ENCODE measurements at regions not wholly inside any gene's neighbourhood (a gene's known extent, or its start where the extent isn't known, plus 50 kb on each side); places are given as distances from the start of the nearest gene placed in this dataset.
"Not testable (repeated sequence)": the region's sequence is repeated elsewhere in the genome, so short reads cannot be mapped to it uniquely, and the experiment has no call there.

DNA sequence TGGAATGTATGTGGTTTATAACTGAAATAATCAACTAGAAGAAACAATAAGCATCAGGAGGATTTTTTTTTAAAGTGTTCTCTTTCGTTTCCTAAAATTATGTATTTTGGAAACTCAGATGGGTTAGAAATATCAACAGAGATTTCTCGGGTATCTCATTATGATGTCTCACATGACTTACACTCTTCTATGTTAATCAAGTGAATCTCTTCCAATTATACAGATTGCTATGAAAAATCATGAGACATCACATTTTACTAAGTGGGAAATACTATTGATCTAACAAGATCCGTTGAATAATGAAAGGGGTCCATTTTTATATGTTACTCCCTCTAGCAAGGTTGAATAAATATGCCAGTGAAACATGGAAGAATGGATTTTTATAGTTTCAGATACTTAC lies 54.7 kb upstream of the NRIP1 start:
- no peak for DNase-seq (ENCODE audit: low spot score)

DNA sequence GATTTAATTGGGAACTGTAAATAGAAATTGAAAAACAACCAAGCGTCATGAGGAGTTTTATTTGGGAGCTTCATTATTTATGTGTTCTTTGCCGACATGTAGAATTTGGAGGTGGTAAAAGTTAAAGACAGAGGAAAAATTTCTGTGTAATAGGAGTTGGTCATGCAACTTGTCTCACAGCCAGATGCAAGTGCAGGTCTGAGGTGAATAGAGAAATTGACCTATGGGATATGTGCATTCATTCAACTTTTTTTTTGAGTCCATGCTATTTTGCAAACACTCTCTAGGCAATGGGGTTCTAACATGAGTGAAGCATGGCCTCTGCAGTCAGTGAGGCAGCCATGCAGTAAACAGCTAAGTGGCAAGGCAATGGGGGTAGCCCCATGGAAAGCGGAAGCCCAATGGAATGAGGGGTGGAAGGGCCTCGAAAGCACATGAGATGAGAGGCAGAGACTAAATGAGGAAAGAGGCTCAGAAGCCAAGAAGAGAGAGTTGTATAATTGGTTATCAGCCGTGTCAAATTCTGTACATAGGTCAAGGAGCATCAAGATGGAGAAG lies 56.4 kb upstream of the NRIP1 start:
- no peak for DNase-seq (ENCODE audit: low spot score)

DNA sequence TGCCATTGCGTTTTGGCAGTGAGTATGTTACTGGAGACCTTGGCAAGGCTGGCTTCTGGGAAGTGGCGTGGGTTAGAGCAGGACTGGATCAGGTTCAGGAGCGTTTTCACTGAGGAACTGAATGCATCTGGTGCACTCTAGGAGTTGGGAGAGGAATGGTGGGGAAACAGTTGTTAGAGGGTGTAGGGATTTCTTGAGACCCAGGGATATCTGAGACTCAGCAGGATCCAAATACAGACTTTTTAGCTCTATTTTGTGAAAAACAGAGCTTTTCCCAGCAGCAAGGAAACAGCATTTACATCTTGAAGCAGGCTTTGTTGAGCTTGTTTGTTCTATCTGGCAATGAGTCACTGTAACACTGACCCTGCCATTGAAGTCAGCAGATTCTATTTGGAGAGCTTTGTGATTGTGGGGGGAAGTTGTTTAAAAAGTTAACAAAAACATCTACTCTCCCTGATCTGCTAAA lies 56.9 kb upstream of the NRIP1 start:
- peak; percentile 42 for DNase-seq (ENCODE audit: low spot score)

DNA sequence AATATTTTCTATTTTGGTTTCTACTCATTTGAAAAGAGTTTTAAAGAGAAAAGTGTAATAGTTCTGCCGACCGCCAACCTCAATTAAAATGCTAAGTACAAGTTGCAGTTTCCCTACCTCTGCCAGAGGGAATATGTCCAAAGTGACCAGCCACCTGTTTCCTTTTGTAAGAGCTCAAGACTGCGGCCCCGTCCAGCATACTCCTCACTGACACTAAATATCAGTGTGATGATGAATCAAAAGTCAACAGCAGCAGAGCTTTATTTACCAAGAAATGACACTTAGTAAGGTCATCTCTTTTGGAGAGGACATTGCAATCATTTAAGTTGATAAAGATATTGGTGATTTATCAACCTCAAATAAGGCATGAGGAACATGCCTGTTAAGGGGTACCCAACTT lies 57.4 kb upstream of the NRIP1 start:
- DNase-seq (ENCODE audit: low spot score): no peak

DNA sequence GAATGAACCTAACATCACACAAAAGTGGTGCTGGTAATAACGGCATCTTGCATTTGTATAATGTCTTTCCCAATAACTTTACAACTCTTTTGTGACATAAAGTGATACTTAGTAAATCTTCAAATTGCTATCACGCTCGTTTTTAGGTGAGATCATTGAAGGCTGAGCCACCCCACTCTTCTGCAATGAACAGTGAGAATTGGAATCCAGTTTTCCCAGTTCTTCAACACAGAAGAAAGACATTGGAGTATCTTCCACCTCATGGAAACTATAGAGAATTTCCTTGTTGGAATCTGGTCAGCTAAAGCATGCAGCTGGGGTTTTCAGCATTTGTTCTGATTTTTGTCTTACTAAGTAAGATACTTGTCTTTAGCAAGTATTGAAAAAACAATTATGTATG lies 59.9 kb upstream of the NRIP1 start:
- no peak for DNase-seq (ENCODE audit: low spot score)

DNA sequence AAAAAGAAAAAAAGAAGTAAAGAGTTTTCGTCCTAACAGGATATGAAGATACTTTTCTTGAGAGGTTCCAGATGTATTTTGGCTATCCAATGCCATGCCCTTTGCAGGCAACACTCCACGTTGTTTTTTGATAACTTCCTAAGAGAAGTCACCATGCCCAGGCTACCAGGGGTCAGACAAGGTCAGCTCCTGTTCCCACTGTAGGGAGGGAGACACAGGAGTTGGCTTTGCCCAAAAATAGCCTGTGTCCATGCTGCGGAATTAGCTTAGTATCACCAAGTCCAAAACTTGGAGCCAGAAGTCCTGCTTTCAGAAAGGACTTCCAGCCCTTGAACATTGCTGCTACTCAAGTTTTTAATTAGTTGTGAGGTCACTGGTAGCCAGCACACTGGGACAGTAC lies 62.1 kb upstream of the NRIP1 start:
- DNase-seq (ENCODE audit: low spot score): no peak

DNA sequence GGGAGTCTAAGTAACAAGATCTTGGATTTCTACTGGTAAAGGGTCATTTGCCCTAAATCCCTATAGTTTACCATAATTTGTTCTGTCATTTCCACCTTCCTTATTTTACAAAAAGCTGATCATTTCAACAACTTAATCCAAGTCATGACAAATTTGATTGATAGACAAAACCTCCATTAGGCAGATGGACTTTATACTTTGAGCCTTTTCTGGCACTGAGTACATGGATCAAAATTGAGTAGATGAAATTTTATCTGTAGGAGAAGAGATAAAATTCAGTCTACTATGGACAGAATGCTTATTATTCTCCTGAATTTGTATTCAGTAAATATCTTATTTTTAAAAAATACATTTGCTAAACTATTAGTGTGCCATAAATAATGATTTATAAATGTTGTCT lies 62.6 kb upstream of the NRIP1 start:
- no peak for DNase-seq (ENCODE audit: low spot score)

DNA sequence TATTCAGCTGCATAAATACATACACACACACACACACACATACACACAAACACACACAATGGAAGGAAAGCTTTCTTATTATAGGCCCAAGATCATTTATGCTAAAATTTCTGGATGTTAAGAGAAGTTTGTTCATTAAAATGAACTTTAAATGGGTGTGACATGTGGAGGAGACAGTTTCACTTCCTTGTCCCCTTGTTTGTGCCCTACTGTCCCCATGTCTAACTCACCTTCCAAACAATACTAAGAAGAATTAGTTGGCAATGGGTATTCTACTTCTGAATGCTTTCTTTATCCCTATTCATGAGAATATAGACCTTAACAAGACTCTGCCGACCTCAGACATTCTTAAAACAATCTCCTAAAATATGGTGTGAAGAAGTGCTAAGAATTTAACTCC lies 63.5 kb upstream of the NRIP1 start:
- no peak for DNase-seq (ENCODE audit: low spot score)

DNA sequence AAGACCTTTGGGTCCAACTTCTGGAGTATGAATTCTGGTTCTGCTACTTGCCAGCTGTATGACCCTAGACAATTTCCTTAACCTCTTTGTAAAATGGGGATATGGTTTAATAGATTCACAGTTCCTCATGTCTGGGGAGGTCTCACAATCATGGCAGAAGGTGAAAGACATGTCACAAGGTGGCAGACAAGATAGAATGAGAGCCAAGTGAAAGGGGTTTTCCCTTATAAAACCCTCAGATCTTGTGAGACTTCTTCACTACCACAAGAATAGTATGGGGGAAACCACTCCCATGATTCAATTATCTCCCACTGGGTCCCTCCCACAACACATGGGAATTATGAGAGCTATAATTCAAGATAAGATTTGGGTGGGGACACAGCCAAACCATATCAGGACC lies 63.9 kb upstream of the NRIP1 start:
- DNase-seq (ENCODE audit: low spot score): not testable (repeated sequence)

DNA sequence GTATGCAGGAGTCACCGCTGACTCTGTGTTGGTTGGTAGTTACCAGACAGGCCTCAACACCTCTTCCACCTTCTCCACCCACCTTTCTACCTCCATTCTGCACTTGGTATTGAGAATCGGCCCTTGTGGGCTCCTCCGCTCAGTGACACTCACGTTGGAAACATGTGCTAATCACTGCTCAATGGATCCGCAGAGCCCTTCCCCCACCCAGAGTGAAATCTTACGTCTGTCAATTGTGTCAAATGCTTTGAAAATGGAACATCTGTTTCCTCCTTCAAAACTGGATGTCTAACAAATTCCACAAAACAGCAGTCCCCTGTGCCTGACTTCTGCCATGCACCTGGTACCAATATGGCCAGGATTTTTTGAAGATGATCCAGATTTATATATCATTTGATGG lies 65.5 kb upstream of the NRIP1 start:
- no peak for DNase-seq (ENCODE audit: low spot score)

DNA sequence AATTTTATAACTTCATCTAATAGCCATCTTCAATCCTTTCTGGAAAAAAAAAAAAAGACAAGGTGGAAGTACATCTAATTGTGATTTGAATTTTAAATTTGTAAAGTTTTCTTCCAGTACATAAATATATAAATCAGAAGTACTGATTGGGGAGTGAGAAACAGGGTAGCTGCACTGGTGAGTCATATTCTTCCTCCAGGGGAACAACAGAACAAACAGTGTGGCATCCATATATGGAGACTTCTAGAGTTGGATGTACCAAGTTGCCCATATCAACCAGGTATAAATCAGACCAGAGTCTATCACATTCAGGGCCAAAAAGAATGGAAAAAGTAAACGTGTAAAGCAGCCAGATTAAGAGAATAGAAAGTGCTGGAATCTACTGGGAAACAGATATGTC lies 66.0 kb upstream of the NRIP1 start:
- no peak for DNase-seq (ENCODE audit: low spot score)

DNA sequence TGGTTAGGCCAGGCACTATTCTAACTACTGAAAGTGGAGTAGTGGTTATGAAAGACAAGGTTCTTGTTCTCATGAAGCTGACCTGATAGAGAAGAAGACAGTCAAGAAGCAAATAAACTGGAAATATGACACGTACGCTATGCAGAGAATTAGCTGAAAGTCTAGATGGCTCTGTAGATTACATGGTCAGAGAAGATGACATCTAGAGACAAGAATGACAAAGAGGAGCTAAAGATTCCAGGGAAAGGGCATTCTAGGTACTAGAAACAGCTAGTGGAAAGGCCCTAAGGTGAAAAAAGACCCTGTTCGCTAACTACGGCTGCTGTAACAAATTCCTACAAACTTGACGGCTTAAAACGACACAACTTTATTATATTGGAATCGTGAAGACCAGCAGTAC lies 68.0 kb upstream of the NRIP1 start:
- no peak for DNase-seq (ENCODE audit: low spot score)

DNA sequence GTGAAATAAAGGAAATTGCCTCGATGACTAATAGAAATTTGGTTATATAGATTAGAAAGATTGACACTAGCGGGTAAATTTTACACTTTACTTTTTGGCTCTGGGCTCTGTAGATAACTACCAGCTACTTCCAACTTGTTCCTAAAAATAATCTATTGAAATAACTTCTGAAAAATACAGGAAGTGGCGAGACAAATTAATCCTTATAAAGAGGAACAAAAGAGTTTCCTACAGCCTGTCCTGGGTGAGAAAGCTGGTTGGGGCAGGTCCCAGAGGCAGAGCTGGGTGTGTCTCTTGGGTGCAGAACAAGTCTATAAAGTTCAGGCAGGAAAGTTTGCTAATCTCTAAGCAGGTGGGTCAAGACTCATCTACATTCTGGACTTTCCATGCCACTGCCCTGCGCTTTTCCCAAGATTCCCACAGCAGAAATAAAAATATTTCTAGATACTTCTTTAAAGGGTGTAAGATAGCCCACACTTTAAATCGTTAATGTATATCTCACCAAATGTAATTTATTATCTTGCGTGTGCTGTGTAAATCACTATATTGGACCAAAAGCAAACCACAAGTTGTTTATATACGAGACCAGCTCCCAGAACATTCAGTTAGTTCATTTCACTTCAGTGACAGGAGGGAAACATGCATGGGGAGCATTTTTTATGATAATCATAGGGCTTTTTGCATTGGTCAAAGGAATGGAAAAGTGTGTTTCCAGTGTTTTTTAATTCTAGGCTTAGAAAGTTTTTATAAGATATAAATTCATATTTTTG lies 70.1 kb upstream of the NRIP1 start:
- no peak for DNase-seq (ENCODE audit: low spot score)

DNA sequence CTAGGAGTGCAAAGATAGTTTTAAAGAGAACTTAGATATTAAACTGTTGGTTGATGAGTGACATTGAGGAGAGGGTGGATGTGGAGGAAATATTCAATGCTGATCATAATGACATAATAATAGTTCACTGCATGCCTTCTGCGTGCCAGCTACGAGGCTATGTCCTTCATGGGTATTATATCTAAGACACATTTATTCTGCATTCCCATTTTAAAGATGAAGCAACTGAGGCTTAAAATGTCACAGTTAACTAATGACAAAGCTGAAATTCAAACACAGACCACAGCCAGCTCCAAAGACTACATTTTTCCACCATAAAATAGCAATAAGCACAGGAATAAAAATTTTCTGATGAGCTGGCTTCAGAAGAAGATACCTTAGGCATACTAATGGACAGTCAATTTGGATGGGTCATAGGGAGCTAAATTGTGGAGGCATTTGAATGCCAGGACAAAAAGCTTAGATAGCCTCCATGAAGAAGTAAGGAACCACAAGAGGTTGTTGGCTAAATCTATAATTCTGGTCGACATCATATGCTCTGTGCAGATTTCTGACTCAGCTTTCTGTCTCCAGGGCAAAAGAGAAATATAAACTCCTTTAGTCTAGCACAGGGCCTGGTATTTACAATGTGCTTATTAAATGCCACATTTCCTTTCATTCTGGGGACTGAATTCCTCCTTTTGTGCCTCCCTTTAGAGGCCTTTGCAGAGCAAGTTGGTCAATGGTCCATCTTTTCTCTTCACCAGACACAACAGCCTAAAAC lies 71.2 kb upstream of the NRIP1 start:
- no peak for DNase-seq (ENCODE audit: low spot score)

DNA sequence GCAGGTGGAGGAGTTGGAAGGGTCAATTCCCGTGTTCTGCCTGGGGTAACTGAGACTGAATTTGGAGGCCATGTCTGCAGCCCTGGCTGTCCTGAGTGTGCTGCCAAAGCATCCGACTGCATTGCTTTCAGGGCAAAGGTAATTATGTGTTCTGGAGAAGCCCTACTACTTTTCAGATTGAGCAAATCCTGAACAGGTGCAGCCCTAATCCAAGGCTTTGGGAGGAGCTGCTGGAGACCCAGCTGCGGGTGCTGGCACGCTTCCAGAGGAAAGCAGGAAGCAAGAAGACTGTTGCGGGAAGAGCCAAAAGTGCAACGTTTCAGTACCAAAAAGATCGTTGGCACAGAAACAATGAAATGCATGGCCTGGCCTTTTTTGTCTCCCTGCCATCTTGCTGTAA lies 73.7 kb upstream of the NRIP1 start:
- DNase-seq (ENCODE audit: low spot score): no peak

DNA sequence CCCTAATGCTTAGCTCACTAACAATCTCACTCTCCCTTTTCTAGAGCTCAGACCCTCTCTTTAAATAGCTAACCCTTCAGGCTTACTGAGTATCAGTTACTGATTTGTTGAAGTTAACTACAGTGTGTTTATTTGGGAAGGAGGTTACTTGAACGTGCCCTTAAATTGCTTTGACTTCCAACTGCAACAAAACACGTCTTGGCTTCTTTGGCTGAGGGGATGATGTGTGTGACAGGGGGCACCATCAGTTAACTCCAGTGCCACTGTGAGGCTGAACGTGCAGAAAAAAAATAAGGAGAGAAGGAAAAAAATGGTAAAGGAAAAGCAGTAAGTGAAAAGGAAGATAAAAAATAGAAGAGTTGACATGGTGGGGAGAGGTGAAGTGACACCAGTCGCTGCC lies 75.1 kb upstream of the NRIP1 start:
- no peak for DNase-seq (ENCODE audit: low spot score)

DNA sequence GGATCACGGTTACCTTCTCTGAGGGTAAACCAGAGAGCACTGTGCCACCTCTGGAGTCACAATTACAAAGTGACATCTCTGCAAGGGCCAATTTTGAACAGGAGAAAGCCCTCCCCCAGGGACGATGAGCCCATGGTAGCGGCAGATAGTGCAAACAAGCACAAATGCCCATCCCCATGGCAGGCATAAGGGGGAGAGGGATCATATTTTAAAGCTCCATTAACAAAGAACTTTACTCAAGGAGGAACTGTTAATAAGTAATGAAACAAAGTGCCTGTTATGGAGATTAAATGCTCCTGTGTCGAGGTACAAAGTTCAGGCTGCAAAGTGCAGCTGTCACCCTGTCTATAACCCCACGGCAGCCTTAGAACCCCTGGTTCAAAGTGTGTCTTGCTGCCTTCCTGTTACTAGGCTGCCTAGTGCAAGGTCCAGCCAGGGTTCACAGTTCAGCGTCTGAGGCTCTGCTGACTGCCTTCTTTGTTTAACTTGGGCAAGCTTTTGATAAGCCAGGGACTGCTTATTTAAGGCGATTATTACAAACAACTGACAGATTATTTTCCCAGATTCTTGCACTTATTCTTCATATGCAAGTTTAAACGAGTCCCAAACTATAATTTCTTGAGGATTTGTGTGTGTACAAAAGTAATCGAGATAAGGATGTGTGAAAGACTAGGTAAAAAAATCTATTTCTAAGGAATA lies 75.7 kb upstream of the NRIP1 start:
- peak; percentile 21 for DNase-seq (ENCODE audit: low spot score)

DNA sequence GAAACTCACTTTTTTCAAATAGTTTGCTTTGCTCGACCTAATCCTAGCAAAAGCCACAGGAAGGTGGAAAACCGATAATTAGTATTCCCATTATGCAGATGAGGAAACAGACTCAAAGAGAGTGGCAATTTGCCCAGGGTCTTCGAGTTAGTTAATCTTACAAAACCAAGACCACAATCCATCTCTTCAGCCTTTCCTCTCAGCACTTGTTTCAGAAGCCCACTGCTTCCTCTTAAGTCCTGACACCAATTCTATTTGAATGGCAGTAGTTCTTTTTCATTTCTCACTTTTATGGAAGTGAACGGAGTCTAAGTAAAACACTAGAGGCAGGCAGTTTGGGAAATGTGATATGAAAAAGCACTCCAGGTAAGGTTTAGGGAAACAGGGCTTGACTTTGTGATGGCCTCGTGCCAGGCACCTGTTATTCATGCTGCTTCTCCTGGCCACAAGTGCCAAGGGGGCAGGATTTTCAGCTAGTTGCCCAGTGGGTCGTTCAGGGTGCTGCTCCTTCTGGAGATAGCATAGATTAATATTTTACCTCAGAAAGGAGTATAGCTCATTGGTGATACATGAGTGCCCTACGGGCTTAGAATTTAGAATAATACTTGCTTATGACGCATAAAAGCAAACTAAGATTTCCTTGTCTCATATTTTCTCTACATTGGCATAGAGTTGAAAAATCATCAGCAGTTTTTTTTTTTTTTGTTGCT lies 76.6 kb upstream of the NRIP1 start:
- DNase-seq (ENCODE audit: low spot score): peak; percentile 10

DNA sequence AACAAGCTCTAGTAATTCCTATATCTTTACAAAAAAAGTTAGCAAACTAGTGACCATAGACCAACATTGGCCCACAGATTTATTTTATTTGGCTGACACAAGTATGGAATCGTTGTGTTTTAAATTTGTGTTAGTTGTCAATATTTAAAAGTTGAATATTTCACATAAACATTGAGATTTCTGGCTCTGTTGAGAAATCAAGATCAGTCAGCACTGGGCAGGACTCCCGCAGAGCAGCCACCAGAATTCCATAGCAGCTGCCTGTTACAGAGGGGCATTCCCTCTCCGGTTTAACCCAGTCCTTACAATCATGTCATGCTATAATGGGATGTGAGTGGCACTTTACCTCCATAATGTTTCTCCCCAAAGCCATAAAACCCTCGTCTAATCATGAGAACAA lies 79.2 kb upstream of the NRIP1 start:
- no peak for DNase-seq (ENCODE audit: low spot score)

DNA sequence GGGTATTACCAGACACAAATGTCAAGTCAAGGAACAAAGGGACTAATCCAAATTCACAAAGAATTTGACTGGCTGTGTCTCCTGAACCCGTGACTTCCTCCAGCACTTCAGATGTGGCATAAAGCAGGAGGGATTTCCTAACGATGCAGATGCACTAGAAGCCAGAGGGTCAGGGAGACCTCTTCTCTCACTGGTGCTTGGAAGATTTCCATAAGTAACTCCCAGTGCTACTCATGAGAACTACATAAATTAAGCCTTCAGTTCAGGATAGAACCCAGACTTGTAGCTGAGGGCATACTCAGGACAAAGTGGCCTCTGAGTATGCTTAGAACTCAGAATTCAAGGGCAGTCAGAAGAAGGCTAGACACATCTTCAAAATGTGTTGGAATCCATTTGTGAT lies 83.6 kb upstream of the NRIP1 start:
- DNase-seq (ENCODE audit: low spot score): no peak

DNA sequence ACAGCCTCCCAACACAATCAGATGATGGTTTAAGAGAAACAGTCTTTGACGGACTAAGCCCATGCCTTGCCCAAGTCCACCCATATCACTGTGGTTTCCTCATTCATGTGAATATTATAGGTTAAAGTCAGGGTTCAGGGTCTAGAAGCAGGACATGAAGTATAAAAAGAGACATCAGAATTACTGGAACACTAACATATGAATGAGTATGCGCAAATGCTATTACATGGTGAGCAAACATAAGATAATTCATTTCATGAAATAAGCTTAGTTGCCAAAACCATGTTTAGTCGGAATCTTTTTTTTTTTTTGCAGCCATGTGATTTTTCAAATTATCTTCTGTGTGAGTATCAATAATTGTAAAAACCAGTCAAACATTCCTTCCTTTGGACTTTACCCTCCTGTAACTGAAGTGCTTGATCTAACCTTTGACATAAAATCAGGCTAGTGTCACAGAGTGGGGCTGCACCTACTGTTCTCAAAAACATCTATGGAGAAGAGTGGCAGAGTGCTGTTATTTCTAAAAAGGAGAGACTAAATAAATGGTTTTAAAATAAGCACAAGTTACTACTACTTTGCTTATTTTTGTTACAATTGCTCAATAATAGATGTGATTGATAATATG lies 84.9 kb upstream of the NRIP1 start:
- DNase-seq (ENCODE audit: low spot score): no peak

All from iPS-NIHi11 (cell line).